ENCODE measurements at regions not wholly inside any gene's neighbourhood (a gene's known extent, or its start where the extent isn't known, plus 50 kb on each side); places are given as distances from the start of the nearest gene placed in this dataset.

GRCh38 chr1:68338081-68338480 lies 105.8 kb upstream of the WLS start:
- POLR2A ChIA-PET = no interaction called here
- CTCF ChIA-PET = no interaction called here

DNA sequence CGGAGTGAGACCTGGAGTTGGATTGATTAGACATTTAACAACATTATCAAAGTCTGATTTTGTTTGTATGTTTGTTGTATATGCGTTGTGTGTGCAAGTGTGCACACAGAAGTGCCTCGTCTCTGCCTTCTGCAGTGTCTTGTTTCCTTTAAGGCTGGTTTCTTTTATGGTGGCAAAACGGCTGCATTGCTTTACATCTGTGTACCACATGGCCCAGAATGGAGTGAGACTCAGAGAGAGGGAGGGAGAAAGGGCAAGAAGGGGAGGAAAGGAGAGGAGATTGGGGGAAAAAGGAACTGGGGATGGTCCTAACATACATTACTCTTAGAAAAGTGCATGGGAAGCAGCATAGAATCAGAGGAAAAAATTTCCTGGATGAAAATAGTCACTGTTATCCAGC lies 99.7 kb upstream of the WLS start:
- ChIA-PET CTCF (no interaction called here), POLR2A (no interaction called here)

DNA sequence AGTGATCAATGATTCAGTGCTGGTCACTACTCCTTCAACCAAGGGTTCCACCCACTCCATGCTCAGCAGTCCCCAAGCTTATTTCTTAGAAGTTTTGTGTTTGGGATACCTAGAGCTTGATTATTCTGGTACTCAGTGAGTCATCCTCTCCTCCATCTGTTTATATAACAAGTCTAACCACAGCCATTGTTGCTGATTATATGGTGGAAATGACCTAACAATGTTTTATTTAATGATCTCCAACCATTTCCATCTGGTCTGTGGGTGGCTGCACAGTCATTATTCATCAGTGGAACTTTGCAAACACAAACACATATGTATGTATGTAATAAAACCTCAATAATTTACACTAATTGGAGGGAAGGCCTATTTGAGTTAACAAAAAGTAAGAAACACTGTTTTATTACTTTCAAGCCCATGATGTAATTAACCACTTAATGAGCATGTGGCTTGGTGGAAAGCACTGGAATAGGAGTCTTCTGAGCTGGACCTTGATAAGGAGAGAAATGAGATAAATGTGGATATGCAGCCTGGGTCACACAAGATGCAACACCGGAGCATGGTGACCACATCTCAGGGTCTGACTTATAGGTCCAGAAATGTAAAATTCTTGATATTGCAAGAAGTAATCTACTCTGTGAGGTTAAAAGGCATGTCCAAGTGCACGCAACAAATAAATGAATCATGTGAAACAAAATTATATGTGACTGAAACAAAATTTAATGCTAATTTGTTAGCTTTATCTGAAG lies 99.0 kb upstream of the WLS start:
- ChIA-PET CTCF (no interaction called here), POLR2A (no interaction called here)

GRCh38 chr1:68330391-68330790 lies 98.1 kb upstream of the WLS start:
- CTCF ChIA-PET = no interaction called here

GRCh38 chr1:68329096-68329835 lies 96.9 kb upstream of the WLS start:
- CTCF ChIA-PET = no interaction called here
- POLR2A ChIA-PET = no interaction called here

More at GRCh38 chr1:68330391-68330790, 98.1 kb upstream of the WLS start:
- POLR2A ChIA-PET = no interaction called here

- ChIA-PET CTCF (no interaction called here), POLR2A (no interaction called here)
These were observed 96.2 kb upstream of the WLS start for GRCh38 chr1:68328490-68328889.

- CTCF ChIA-PET = no interaction called here
- POLR2A ChIA-PET = no interaction called here
These were observed 95.1 kb upstream of the WLS start for GRCh38 chr1:68327414-68327813.

- CTCF ChIA-PET = no interaction called here
- POLR2A ChIA-PET = no interaction called here
These were observed 94.2 kb upstream of the WLS start for GRCh38 chr1:68326481-68326880.

- POLR2A ChIA-PET = interaction anchor here (0.5 kb wide), 1 partner anchor 12 kb away, joined by 4 read pairs; no protein-coding TSS in a partner anchor
- CTCF ChIA-PET = no interaction called here
These were observed 92.0 kb upstream of the WLS start for GRCh38 chr1:68324316-68324715.

DNA sequence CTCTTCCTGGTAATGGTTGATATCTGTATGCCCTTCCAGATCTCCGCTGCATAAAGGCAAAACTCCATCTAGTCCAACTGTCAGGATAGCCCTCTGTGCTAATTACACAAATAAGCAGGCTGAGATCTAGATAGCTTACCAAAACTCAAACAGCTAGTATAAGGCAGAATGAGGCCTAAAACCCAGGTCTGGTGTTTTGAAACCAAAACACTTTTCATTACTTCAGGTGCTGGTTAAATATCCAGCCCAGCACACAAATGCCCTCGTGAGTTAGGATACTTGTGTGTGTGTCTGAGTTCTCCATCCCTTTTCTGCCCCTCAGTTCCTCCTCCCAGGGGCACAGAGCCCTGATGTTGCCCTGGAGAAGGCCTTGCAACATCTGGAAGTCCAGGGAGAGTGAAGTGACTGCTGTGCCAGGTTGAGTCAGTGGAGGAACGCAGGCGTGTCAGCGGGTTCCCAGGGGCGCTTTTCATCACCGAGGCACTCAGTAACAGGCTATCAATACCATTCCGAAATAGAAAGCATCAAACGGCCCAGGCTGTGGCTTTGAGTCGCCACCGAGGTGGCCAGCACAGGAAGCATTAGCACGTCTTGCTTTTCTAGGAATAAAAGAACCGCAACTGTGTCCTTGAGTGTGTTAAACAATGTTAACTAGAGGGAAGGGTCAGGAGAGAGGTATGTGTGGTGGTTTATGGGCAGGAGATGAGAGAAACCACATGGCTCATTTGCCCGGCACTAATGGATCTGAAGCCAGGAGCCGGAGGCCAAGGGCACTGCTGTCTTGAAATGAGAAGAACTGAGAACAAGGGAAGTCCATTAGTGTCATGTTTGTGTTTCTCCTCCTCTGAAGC lies 90.7 kb upstream of the WLS start:
- ChIA-PET POLR2A (no interaction called here), CTCF (no interaction called here)

DNA sequence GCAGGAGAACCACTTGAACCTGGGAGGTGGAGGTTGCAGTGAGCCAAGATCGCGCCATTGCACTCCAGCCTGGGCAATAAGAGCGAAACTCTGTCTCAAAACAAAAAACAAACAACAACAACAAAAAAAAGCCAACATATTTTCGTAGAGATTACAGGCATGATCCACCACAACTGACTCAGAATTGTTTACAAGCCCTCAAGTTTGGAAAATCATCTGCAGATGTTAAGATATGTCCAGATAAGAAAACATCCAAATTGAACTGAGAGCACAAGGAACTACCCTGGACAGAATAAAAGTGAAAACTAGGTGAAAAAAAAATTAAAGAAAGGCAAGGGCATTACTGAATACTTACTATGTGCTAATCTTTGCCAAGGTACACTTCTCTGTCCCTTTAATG lies 89.8 kb upstream of the WLS start:
- CTCF ChIA-PET = no interaction called here
- POLR2A ChIA-PET = no interaction called here

GRCh38 chr1:68321084-68321685 lies 88.9 kb upstream of the WLS start:
- ChIA-PET POLR2A (no interaction called here), CTCF (interaction anchor here (0.7 kb wide), 1 partner anchor 136 kb away, joined by 3 read pairs; no protein-coding TSS in a partner anchor)

DNA sequence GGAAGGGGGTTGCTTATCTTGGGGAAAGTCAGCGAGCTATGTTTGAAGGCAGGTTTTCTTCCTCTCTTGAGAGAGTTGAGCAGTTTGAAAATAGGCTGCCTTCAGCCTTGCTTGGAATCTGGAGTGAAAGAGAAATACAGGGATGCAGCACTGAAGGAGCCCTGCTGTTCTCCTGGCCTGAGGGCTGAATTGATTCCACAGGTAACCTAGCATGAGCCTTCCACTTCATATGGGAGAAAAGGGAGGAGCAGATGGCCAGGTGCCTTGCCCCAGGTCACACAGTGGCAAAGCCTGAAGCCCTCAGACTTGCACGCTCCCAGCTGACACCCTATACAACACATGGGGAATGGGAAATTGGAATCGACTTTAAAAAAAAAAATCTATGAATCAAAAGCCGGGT lies 88.0 kb upstream of the WLS start:
- ChIA-PET CTCF (no interaction called here), POLR2A (no interaction called here)

DNA sequence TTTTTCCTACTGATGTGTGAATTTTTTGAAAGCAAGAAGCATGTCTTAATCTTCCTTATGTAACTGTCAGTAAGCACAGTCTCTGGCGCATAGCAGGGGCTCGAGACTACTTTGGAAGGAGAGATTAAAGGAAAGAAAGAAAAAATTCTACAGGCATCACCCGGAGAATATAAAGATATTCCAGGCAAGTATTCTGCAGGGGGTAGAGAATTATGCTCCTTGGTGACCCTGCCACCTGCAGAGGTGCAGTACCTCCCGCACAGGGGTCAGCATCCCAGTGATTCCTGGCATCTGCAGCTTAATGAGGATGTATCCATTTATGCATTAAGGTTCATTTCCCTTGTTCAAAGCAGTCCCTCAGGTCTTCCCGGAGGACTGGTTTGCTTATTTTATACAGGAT lies 87.6 kb upstream of the WLS start:
- ChIA-PET POLR2A (no interaction called here), CTCF (no interaction called here)

DNA sequence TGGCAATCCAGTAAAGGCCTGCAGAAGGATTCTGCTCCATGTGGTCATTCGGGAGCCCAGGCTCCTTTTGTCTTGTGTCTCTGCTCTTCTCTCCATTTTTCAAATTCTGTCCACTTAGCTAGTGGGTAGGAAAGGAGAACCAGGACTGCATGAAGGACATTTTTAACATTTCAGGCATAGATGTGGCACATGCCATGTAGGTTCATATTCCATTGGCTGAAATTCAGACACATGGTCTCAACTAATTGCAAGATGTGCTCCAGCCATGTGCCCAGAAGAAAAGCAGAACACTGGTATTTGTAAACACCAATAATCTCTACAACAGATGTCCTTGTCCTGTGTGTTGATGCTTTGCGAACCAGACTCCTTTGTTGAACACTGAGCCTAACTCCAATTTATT lies 85.2 kb upstream of the WLS start:
- ChIA-PET CTCF (no interaction called here), POLR2A (no interaction called here)

GRCh38 chr1:68314151-68314780 lies 81.9 kb upstream of the WLS start:
- CTCF ChIA-PET = no interaction called here
- POLR2A ChIA-PET = no interaction called here

- ChIA-PET CTCF (no interaction called here), POLR2A (no interaction called here)
These were observed 81.4 kb upstream of the WLS start for GRCh38 chr1:68313735-68314134.

GRCh38 chr1:68308034-68308433 lies 75.7 kb upstream of the WLS start:
- ChIA-PET POLR2A (no interaction called here), CTCF (no interaction called here)

- CTCF ChIA-PET = no interaction called here
- POLR2A ChIA-PET = no interaction called here
These were observed 75.1 kb upstream of the WLS start for GRCh38 chr1:68307378-68307787.

DNA sequence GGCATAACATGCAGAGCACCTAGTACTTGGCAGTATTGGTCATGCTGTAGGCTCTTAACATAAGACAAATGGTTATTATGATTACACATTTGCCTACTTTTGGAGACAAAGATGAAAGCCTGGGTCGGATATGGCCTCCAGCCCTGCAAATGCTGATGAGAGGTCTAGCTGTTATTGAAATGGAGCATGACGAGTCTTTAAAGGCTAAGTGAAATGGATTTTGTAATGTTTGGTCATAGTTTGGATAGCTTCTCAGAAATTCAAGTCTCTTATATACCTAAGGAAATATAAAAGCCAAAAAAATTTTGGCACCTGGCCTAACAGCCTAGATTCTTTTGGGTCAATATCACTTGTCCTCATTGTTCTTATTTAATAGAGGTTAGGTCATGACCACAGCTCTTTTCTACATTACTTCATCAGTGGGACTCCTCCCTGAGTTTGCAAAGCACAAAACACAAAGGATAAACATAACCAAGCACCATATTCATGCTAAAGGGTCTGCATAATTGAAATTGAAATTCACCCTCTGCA lies 69.2 kb upstream of the WLS start:
- CTCF ChIA-PET = no interaction called here
- POLR2A ChIA-PET = no interaction called here

All from activated CD8-positive, alpha-beta memory T cell treated with anti-CD3 and anti-CD28 coated beads for 36 hours (primary cell).